ENCODE measurements at regions not wholly inside any gene's neighbourhood (a gene's known extent, or its start where the extent isn't known, plus 50 kb on each side); places are given as distances from the start of the nearest gene placed in this dataset.

DNA sequence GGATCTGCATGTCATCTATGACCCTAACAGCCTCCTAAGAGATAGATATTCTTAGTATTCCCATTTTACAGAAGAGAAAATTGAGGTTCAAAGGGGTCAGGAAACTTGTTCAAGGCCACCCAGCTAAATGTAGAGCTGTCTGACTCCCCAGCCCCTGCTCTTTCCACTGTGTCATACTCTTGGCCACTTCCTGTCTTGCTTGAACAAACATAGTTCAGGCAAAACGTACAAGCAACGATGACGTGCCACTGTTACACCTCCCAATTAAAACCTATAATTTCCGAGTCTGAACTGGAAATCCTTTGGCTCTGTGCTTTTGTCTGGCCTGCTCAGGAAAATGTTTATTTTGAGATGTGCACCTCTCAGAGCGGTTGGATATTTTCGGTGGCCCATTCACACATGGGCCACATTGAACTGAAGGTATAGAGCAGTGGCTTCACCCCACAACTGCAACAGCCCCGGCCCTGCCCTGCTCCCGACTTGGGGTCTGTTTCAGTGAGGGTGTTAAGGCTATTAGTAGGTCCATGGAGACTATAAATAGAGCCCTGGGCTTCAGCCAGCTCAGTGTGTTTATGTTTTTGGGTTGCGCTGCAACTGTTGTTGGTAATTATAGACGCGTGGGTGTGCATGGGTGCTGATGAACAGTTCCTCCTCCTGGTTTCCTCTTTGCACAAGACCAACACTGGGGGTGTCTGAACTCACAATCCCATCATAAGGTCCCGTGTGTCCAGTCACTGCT is 172.3 kb upstream of the ADO start:
- peak; percentile 14 for DNase-seq

DNA sequence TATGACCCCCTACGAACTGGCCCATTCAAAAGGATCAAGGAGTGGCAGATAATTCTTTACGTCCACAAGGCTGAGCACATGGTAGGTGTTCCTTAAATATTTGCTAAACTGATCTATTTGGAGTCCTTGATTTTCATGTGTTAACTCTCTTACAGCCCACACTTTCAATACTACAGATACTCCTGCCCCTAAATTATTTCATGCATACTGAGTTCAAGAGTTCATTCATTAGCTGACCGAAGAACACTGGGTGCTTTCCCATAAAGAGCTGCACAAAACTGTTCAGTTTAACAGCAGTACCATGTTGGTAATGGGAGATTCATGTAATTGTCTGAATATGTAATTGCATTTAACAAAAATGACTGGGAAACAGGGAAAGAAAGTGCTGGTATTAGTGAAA is 170.5 kb upstream of the ADO start:
- no peak for DNase-seq

DNA sequence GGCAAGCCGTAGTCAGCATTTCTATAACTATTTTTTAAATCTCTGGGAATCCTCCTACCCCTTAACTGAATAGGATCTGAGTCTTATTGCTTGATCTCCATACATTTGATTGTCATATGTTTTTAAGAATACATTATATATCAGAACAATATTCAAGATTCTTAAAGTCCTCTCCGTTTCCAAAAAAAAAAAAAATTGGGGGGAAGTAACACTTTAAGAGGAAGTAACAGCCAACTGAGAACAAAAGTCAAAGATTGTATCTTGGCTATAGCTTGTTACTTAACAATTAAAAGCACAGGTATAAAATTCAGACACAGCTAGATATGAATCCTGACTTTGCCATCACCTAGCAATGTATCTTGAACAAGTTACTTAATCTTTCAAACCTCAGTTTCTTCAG is 169.9 kb upstream of the ADO start:
- no peak for DNase-seq

DNA sequence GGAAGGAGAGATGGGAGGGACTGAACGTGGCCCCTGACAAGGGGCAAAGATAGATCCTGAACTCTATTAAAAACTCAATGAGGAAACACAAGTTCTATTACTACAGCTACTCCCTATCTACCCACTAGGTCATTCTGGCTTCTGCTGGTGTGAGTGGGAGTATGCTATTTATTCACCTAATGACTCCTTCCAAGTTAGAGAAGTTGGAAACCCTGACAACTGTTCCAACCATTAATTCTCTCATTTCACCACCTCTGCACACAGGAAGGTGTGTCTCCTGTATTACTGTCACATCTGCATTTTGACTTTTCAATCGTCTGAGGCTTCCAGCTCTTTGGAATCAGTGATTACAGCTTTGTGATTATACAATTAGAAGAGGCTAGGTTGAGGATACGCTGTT is 169.4 kb upstream of the ADO start:
- DNase-seq = no peak

DNA sequence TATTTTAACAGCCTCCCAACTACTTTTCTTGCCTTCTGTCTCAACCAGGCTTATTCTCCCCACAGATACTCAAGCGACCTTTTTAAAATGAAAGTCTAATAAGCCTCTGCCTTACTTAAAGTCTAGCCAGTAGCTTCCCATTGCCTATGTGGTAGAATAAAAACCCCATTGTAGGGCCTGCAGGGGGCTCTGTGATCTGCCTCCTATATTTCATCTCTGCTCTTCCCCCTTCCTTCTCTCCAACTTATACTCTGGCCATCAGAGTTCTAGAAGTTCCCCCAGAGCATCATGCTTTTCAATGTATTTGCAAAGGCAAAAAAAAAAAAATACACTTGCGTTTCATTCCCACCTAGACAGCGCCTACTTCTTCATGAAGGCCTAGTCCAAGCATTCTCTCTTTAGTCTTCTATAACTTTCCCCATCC is 167.7 kb upstream of the ADO start:
- no peak for DNase-seq

DNA sequence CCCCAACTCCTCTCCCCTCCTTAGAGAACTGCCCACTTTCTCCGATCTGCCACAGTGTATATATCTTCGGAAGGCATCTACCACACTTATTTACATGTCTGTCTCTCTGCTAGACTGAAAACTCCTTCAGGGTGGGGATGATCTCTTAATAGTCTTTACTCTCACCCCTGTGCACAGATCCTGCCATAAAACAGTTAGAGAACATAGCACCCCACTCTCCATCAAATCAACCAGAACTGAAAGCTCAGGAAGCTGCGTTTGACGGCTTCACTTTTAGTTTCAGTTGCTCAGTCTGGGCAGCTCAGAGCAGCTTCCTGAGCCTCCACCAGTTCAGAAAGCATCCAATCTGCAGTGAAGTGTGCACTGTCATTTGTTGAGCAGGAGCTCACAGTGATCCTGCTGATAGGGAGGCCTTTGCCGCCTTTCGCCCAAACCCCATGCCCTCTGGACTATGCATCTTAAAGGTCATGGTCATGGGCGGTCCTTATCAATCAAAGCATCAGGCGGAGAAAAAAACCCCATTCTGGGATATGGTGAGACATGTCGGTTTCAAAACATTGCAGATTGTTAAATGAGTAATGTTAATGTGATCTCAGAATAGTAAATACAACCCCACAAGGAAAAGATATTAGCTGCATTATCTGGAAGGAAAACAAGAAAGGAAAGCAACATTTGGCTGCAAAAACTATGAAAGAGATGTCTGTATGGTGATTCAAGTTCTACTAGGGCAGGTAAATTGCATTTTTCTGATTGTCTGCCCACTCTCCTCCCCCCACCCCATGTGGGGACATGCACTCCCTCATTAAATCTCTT is 167.1 kb upstream of the ADO start:
- no peak for DNase-seq

DNA sequence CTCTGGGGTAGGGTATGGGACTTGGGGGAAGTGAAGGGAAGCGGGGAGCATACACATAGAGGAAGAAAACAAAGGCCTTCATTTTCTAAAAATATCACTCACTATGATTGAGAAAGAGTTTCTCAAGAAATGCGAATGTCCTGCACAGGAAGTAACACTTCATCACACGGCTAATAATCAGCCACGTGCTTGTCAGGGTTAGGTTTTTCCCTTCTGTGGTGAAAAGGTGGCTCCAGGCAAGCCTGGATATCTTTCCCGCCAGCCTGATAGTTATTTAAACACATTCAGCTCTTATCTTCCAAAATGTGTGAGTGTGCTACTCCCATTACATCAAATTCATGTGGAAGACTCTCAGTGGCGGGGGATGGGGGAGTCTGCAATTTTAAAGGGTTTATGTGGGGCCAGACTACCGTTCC is 166.4 kb upstream of the ADO start:
- no peak for DNase-seq

DNA sequence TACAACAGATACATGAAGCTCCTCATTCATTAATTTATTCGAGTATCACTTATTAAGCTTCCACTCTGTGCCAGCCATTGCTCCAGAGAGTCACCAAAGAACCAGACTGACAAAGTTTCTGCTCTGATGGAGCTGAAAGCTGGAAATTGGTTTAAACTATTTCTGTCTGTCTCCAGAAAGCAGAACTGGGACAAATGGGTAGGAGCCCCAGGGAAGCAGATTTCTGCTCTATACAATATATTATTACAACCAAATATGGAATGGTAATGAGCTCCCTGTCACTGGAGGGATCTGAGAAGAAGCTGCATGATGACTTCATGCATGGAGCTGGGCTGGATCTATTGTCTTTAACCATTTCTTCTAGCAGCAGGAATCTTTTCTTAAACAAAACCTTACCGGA is 165.4 kb upstream of the ADO start:
- DNase-seq = no peak

DNA sequence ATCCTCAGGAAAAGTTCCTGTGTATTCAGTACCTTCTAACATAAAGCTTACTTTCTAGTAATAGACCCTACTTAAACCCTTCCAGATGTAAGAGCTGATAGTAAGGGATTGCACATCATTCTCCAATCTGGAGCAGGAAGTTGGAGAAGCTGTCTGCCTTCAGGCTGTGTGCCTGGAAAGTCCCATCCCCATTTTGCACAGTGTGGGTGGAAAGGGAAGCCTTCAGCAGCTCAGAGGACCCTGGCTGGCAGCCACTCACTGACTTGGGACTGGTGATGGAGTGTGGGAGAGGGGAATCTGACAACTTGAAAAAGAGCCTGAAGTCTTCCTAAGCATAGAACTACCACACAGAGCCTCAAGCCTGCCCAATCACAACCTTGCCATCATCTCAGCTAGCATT is 164.1 kb upstream of the ADO start:
- DNase-seq = no peak

DNA sequence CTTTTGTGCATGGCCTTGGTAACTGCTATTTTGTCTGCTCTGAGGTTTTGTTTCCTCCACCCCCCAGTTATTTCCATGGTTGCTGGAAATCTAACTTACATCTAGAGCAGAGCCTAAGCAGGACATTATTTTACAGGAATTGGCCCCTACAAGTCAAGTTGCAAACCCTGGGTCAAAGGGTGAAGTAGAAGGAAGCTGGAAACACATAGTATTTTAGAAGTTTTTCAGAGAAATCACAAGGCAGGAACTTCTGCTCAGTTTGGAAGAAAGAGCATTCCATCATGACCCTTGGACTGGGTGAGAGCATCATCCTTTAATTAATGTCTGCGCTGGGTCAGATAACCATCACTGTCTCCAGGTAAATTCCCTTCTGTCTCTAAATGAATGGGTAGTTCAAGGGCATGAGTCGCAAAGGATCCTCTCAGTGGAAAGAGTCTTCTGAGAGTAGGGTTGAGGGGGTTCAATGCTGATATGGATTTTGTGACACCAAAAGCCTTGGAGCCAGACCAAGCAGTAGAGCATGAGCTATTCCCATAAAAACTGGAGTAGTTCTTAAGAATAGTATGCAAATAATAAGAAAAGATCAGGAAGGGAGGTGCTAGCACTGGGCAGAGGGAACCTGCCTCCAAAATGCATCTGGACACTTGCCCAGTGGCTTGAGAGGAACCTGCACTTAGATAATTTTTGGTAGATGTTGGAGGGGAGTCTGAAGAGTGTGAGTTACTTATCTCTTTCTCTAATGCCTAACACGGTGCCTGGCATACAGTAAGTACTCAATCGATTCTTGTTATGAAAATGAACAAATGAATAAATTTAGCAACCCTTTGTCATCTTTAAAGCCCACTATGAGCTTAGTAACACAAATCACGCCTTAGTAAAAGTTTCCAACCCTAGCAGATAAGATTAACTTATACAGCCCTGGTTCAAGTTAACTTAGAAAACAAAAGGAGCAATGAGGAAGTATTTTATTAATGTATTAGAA is 160.6 kb upstream of the ADO start:
- DNase-seq = no peak

DNA sequence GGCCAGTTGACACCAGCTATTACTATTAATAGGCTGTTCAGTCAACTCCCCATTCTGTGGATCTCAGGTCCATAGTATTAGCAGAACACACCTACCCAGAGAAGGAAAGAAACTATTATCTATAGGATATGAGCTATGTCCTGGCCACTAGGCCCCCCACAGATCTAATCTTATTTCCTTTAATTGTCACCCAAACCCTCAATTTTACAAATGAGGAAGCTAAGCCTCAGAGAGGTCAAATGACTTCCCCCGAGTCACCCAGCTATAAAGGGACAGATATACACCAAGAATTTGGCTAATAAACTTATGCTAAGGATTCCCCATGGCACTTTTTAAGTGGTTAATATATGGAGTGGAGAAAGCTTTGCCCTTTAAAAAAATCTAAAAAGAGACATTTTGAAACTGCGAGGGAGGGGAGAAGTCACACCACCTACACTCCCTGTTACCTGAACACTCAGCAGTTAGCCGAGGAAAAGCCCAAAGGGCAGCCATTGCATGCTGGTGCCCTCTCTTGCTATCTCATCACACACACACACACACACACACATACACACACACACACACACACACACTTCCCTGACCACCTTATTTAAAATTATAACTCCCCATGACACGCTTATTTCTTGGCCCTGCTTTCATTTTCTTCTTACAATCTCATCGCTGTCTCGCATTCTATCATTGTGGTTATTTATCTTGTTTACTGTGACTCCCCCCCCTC is 157.0 kb upstream of the ADO start:
- no peak for DNase-seq

DNA sequence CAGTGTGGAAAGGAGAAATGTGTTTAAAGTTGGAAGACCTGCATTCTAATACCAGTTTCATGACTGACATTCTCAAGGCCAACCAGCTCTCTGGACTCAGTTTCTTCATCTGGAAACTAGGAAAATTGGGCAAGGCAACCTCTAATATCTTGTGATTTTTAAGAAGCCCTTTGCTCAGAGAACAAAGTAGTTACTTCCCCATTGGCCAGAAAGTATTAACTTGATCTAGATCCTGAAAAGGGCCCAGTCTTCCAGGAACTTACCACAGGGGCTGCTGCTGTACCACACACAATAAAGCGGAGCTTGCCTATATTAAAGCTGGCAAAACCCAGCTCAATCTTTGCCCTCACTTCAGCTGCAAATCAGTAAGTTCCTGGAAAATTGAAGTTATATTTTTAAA is 155.6 kb upstream of the ADO start:
- no peak for DNase-seq

DNA sequence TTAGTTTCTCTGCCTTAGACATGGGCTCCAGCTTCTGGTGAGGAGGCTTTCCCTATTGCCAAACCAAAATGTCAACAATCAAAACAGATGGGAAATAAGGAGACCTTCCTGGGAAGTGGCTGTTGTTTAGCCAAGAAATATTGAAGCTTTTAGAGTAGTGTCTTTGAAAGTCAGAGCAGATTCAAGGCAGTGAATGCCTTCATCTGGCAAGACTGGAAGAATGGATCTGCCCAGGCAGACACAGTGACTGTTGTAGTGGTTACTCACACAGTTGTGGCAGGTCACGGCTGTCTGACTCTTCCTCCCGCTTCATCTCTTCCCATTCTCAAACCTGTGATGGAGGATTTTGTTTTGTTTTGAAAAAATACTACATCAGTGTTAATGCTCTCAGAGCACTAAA is 154.1 kb upstream of the ADO start:
- DNase-seq = no peak

DNA sequence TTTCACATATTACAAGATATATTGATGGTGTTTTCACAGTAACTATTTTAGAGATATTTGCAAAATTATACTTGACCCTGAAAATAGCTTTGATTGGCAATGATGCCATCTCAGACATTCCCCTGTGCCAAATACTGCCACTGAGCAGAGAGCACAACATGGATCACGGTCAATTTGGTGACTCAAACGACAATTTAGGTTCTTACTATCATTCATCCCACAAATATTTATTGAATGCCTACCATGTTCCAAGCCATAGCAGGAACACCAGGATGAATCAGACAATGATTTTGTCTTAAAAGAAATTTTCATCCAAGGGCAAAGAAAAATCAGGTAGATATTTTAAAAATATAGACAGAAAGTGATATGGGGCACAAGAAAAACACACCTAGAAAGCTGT is 153.2 kb upstream of the ADO start:
- DNase-seq = no peak

DNA sequence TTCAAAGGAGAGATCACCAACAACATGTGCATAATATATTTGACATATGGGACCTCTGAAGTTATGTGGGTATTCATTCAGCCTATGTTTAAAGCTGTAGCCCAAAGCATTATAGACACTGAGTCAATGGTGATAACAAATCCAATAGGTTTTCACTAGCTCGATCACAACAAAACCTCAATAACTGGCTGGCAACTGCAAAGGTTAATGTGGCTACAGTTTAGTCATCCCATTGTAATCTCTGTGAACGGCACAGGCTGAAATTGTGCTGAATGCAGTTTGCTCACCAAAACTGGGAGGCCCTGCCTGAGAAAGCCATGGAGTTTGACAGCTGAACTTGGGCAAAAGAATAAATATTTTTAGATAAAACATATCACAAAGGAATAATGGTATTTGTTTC is 152.4 kb upstream of the ADO start:
- DNase-seq = no peak

DNA sequence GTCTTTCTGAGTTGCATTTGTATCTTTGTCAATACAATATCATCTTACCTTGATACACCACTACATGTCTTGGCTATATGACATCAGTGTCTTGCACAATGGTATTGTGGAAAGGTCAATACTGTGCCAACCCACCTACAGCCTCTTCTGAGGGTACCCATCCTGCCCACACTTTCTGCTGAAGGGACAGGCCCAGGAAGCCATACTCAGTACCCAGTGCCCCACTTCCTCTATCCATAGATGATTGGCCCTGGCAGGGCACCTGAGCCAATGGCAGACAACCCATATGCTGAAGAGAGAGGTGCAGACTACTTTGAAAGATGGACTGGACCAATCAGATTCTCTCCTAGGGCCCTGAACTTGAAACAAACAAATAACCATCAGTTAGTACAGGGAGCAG is 152.0 kb upstream of the ADO start:
- no peak for DNase-seq

DNA sequence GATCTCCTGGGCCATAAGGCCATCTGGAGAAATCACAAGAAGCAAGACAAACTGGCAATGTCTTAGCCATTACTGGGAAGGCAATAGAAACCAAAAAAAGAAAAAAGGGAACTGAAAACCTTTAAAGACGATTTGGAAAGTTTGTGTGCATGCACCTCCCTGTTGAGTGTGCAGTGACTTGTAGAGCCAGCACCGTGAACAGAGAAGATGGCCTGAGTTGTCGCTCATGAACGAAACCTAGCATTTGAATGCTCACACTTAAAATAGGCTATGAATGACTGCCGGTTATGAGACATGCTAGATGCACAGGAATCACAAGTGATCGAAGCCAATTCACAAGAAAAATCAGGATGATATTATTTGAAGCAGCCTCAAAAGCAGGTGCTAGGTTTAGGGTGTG is 151.3 kb upstream of the ADO start:
- no peak for DNase-seq

DNA sequence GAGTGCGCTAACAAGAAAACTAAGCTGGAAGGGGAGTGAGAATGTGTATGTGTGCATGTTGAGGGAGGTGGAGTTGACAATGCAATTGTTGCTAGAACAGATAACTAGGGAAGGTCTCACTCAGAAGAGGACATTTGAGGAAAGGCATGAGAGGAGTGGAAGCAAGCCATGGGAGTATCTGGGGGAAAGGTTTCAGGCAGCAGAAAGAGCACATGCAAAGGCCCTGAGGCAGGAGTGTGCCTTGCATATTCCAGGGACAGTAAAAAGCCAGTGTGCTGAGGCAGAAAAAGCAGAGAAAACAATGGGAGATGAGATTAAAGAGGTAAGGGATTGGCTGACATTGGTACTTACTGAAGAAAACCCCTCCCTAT is 149.6 kb upstream of the ADO start:
- DNase-seq = no peak

DNA sequence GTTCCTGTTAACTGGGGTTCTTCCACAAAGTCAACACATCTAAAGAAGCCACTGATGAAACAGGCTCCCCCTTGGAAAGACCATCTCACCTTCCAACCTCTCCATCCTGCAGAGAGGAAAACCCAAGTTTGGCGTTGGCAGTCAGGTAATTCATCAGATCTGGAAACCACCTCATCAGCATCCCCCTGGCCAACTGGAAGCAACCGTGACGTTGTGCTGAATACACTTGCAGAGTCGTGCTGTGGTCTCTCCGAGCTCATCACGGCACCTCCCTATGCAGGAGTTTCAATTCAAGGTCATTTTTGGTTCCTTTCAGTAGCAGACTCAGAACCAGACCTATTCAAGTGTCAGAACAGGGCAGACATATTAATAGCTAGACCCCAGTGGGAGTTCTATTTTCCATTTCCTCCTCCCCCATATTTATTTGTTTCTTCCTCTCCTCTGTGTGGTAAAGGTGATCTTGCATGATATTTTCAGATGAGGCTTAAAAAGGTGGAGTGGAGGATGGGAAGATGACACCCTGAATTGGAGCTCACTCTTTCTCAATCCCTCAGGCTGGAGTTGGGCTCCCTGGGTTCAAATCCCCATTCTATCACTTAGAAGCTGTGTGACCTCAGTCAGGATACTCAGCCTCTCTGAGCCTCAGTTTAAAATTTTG is 149.1 kb upstream of the ADO start:
- no peak for DNase-seq

DNA sequence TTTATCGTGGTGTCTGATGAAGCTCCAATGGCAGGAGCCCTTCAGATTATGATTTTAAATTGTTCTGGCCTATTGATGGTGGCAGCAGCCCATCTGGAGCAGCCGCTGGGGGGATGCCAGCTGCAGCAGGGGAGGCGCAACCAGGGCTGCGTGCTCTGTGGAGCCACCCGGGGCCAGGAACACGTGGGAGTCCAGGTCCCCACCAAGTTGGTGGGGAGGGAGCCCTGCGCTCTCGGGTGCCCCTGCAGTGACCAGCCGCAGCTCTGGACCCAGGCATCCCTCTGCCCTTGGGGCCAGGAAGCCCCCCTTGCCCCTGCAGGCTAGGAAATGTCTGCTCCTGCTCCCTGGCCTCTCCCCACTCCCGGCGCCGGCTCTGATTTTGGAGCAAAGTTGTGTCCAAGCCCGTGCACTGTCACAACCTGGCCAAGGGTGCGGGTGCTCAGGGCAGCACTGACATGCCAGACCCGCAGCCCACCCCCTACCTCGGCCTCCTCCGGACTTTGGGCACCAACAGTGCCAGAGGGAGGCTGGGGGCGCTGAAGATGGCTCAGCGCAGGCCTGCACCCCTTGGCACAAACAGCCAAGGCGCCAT is 147.2 kb upstream of the ADO start:
- DNase-seq = no peak

DNA sequence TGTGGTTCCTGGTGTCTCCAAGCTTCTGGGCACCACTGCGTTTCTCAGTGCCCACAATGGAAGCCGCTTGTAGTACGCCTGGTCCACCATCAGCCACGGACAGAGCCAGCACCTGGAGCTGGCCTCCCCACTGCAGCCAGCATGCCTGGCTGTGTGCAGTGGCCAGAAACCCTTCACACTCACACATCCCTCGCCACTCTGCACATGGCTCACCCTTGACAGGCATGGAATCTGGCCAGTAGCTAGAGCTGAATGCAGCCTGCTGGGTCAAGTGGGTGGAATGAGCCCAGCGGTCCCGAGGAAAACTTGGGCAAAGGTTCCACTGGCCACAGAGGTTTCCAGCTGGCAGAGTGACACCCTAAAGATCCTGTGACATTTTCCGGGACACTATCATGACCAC is 146.0 kb upstream of the ADO start:
- DNase-seq = no peak

DNA sequence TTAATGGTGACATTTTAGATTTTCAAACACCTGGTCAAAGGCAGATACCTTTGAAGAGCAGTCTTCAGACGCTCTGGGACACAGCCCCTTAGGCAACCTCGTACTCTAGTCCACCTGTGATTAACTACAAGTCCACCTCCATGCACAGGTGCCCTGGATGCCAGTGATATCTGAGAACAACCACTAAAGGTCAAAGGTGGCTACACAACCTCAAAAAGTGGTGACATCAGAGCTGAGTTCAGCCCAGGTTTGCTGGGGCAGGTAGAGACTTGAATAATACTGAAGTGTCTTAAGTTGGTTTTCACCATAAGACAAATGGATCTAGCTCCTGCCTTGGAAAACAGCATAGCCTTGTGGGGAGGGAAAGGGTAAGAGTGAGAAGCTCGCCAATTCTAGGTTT is 143.4 kb upstream of the ADO start:
- DNase-seq = no peak
